ENCODE measurements at regions not wholly inside any gene's neighbourhood (a gene's known extent, or its start where the extent isn't known, plus 50 kb on each side); places are given as distances from the start of the nearest gene placed in this dataset.

GRCh38 chr3:161422171-161422700, 50.9 kb upstream of the SPTSSB start:
- TF ChIP-seq CTCF (IDR thresholded peaks at IDR 0.05; ENCODE audit: extremely low read depth, insufficient read depth, missing control alignments), result no peak
- in situ Hi-C loops (cut with MboI; ENCODE audit: low pct_unique_long_range_greater_than_20kb, low sequenced_read_pairs, unreplicated experiment), result loop anchor here (25.0 kb wide), 2 partner anchors 460 to 735 kb away; partner anchors contain the start of gene ARL14
- no peak for DNase-seq (ENCODE audit: low spot score)

Measured in GM13977 (cell line).